OCI-LY1 (cell line): ENCODE measurements at regions not wholly inside any gene's neighbourhood (a gene's known extent, or its start where the extent isn't known, plus 50 kb on each side); places are given as distances from the start of the nearest gene placed in this dataset.
"Not testable (repeated sequence)": the region's sequence is repeated elsewhere in the genome, so short reads cannot be mapped to it uniquely, and the experiment has no call there.

Experiments used
- H2AFZ ChIP-seq: fragments of 200-600 bp; sonication (generic), shearing (Covaris generic); 2 replicates; pipeline ENCODE4 v1.6.0; 2014; ENCODE audit warnings: antibody characterized with exemption, mild to moderate bottlenecking, low read length
- H3F3A ChIP-seq: fragments of 200-600 bp; sonication (generic), shearing (Covaris generic); 2 replicates; pipeline ENCODE4 v1.6.0; 2014; ENCODE audit warnings: mild to moderate bottlenecking, antibody characterized with exemption, low read length, moderate library complexity; ENCODE audit not compliant: insufficient read depth
- H3K27ac ChIP-seq: fragments of 200-600 bp; sonication (generic); 2 replicates; pipeline ENCODE4 v1.5.1; 2014; ENCODE audit warnings: low read length, mixed run types, mild to moderate bottlenecking, low read depth; ENCODE audit not compliant: poor library complexity, severe bottlenecking
- H3K27me3 ChIP-seq: fragments of 200-600 bp; sonication (generic); 2 replicates; pipeline ENCODE4 v1.6.0; 2014; ENCODE audit warnings: antibody characterized with exemption, mild to moderate bottlenecking, low read length, moderate library complexity; ENCODE audit not compliant: insufficient read depth
- H3K36me3 ChIP-seq: fragments of 200-600 bp; sonication (generic); 2 replicates; pipeline ENCODE4 v1.6.1; 2014; ENCODE audit warnings: mild to moderate bottlenecking, antibody characterized with exemption, low read length, moderate library complexity, mixed read lengths; ENCODE audit not compliant: insufficient read depth
- H3K4me1 ChIP-seq: fragments of 200-600 bp; sonication (generic); 2 replicates; pipeline ENCODE4 v1.5.1; 2014; ENCODE audit warnings: mild to moderate bottlenecking, low read length, moderate library complexity; ENCODE audit not compliant: insufficient read depth, severe bottlenecking
- H3K4me2 ChIP-seq: fragments of 200-600 bp; sonication (generic), shearing (Covaris generic); 2 replicates; pipeline ENCODE4 v1.6.1; 2014; ENCODE audit warnings: low read length
- H3K4me3 ChIP-seq: fragments of 200-600 bp; sonication (generic); 2 replicates; pipeline ENCODE4 v1.5.1; 2014; ENCODE audit warnings: low read length, low read depth, mild to moderate bottlenecking, mixed read lengths; ENCODE audit not compliant: poor library complexity, severe bottlenecking
- H3K79me2 ChIP-seq: fragments of 200-600 bp; shearing (Covaris generic); 2 replicates; pipeline ENCODE4 v1.6.1; 2016; ENCODE audit warnings: mixed run types, low read length, mixed read lengths; ENCODE audit not compliant: insufficient read depth
- H3K9ac ChIP-seq: fragments of 200-600 bp; sonication (generic), shearing (Covaris generic); 2 replicates; pipeline ENCODE4 v1.6.1; 2014; ENCODE audit warnings: mild to moderate bottlenecking, low read length, mixed read lengths
- H3K9me2 ChIP-seq: fragments of 200-600 bp; sonication (generic), shearing (Covaris generic); 2 replicates; pipeline ENCODE4 v1.6.1; 2014; ENCODE audit warnings: low read depth, mild to moderate bottlenecking, low read length, mixed read lengths
- H3K9me3 ChIP-seq: fragments of 200-600 bp; shearing (Covaris generic); 2 replicates; pipeline ENCODE4 v1.6.1; 2014; ENCODE audit warnings: low read length, mixed read lengths
- H4K20me1 ChIP-seq: fragments of 200-600 bp; sonication (generic), shearing (Covaris generic); 2 replicates; pipeline ENCODE4 v1.6.0; 2016; ENCODE audit warnings: mild to moderate bottlenecking, low read length; ENCODE audit not compliant: insufficient read depth
- EZH2 ChIP-seq: fragments of 200-600 bp; sonication (generic), shearing (Covaris generic); IDR thresholded peaks from 2 replicates; pipeline ENCODE4 v1.8.0; 2017; ENCODE audit warnings: borderline replicate concordance, mixed run types, mild to moderate bottlenecking, antibody characterized with exemption, low read length, moderate library complexity, mixed read lengths
- TF ChIP-seq, protein P1 (sequence below): fragments of 200-600 bp; sonication (generic), shearing (Covaris generic); IDR thresholded peaks from 2 replicates; pipeline ENCODE4 v1.5.1; 2017; ENCODE audit warnings: mild to moderate bottlenecking, antibody characterized with exemption, low read length, moderate library complexity, mixed read lengths

DNA sequence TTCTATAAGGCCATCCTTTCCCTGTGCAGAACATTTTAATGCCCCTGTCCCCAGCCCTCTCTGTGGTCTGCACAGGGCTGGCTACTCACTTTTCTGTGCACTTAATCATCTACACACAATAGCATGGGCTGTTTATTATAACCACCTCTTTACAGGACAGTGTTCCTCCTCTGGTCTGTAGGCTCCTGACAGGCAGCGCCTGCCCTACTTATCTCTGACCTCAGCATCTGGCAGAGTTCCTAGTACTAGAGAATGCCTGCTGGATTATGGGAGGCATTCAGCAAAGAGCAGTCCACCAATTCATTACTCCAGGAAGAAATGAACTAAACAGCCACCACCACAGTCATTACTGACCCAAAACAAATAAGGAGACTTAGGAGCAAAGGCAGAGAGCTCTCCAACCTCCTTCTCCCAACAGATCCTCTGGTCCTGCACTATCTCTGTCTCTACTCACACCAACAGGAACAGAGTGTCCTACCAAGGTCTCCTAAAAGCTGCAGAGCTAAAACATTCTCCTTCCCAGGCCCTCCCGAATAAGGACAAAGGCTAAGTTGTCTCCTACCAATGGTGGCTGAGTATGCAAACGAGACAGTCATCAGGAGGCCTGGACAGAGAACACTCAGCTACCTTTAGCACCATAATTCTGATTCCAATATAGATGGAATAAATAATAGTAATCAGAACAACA, 279.2 kb downstream of the QDPR start:
- Histone ChIP-seq H3K36me3 (no peaks in the 10 kb centered on the region), H4K20me1 (no peaks in the 10 kb centered on the region), H3K9me2 (no peaks in the 10 kb centered on the region), H3K4me1 (no peaks in the 10 kb centered on the region), H3K4me2 (no peak overlapping the region), H3K79me2 (no peaks in the 10 kb centered on the region), H2AFZ (no peak overlapping the region), H3F3A (no peaks in the 10 kb centered on the region), H3K9me3 (no peaks in the 10 kb centered on the region), H3K4me3 (no peak overlapping the region), H3K27me3 (no peaks in the 10 kb centered on the region), H3K27ac (no peak overlapping the region), H3K9ac (no peak overlapping the region)
- TF ChIP-seq EZH2 = no peak
- TF ChIP-seq, protein P1, sequence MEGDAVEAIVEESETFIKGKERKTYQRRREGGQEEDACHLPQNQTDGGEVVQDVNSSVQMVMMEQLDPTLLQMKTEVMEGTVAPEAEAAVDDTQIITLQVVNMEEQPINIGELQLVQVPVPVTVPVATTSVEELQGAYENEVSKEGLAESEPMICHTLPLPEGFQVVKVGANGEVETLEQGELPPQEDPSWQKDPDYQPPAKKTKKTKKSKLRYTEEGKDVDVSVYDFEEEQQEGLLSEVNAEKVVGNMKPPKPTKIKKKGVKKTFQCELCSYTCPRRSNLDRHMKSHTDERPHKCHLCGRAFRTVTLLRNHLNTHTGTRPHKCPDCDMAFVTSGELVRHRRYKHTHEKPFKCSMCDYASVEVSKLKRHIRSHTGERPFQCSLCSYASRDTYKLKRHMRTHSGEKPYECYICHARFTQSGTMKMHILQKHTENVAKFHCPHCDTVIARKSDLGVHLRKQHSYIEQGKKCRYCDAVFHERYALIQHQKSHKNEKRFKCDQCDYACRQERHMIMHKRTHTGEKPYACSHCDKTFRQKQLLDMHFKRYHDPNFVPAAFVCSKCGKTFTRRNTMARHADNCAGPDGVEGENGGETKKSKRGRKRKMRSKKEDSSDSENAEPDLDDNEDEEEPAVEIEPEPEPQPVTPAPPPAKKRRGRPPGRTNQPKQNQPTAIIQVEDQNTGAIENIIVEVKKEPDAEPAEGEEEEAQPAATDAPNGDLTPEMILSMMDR = no peak

- not testable (repeated sequence) for H3K4me2 ChIP-seq, H3K9me3 ChIP-seq, H3K36me3 ChIP-seq, H3K9me2 ChIP-seq, H2AFZ ChIP-seq, H3K9ac ChIP-seq, H3K27ac ChIP-seq, H3K79me2 ChIP-seq, H3K4me3 ChIP-seq, H4K20me1 ChIP-seq, H3K4me1 ChIP-seq, H3F3A ChIP-seq, H3K27me3 ChIP-seq
Observed at GRCh38 chr4:17231880-17232475, 279.9 kb downstream of the QDPR start.

DNA sequence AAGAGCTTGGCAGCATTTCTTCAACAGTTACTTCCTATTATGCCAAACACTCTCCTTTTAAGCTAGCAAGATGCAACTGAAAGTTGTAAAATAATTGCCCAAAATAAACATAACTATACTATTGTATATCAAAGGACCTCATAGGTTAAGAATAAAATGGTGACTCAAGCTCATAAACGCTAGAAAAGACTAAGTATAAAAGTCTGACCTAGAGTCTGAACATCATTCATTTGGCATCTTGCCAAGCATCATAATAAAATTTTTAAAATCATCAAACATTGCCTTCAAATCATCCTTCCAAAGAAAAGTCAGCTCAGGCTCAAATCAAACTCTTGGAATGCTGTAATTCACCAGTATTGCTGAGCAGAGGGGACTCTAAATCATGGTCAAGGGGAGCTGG, 281.2 kb downstream of the QDPR start:
- Histone ChIP-seq H3K4me1 (no peaks in the 10 kb centered on the region), H4K20me1 (no peaks in the 10 kb centered on the region), H3K27me3 (no peaks in the 10 kb centered on the region), H3K27ac (no peak overlapping the region), H3K9me3 (no peaks in the 10 kb centered on the region), H3K36me3 (no peaks in the 10 kb centered on the region), H3K4me2 (no peak overlapping the region), H3K79me2 (no peaks in the 10 kb centered on the region), H3K4me3 (no peak overlapping the region), H2AFZ (no peak overlapping the region), H3F3A (no peaks in the 10 kb centered on the region), H3K9me2 (no peaks in the 10 kb centered on the region), H3K9ac (no peak overlapping the region)
- no peak for TF ChIP-seq EZH2
- TF ChIP-seq, protein P1 = no peak

DNA sequence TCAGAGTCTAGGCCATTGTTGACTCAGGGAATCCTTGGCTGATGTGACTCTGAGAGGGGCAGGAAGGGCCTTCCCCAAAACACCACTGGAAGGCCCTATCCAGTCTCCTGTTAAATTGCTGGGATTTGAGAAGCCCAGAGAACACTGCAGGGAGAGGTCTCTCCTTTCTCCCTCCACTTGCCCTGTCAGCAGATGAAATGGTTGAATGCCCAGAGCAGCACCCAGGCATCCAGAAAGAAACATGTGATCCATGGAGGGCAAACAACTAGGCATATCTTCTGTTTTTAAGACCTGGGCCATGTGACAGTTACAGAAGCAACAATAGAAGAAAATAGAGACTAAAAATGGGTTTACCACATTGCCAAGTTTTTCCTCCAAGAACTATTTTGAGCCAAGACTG, 291.1 kb downstream of the QDPR start:
- no peaks in the 10 kb centered on the region for H3K9me2 ChIP-seq
- H3K27me3 ChIP-seq = no peaks in the 10 kb centered on the region
- no peak overlapping the region for H3K27ac ChIP-seq
- TF ChIP-seq, protein P1 = no peak
- TF ChIP-seq EZH2 = no peak
- no peaks in the 10 kb centered on the region for H4K20me1 ChIP-seq
- H3K4me2 ChIP-seq = no peak overlapping the region
- no peak overlapping the region for H3K9ac ChIP-seq
- no peaks in the 10 kb centered on the region for H3K9me3 ChIP-seq
- H3K36me3 ChIP-seq = no peaks in the 10 kb centered on the region
- no peak overlapping the region for H3K4me3 ChIP-seq
- H3K4me1 ChIP-seq = no peaks in the 10 kb centered on the region
- no peaks in the 10 kb centered on the region for H3F3A ChIP-seq
- no peaks in the 10 kb centered on the region for H3K79me2 ChIP-seq
- no peak overlapping the region for H2AFZ ChIP-seq
